Esophagus muscularis mucosa (tissue), 4 donors: ENCODE measurements at regions not wholly inside any gene's neighbourhood (a gene's known extent, or its start where the extent isn't known, plus 50 kb on each side); places are given as distances from the start of the nearest gene placed in this dataset.

ENCODE experiments used
- EP300 ChIP-seq: sonication (generic); formaldehyde crosslinking; IDR thresholded peaks from one replicate; pipeline ENCODE4 v1.6.1; 2017; ENCODE audit warnings: antibody characterized with exemption
- POLR2A ChIP-seq: fragments of 450-650 bp; IDR thresholded peaks from one replicate; pipeline ENCODE4 v1.6.1; 2017; ENCODE audit warnings: antibody characterized with exemption, moderate library complexity, mild to moderate bottlenecking, low read depth
- POLR2AphosphoS5 ChIP-seq, 2 donors: sonication (generic); formaldehyde crosslinking; IDR thresholded peaks; one replicate each; pipeline ENCODE4 v1.6.1; 2017; ENCODE audit warnings: antibody characterized with exemption in 2 of 2
- TF ChIP-seq, protein P1 (sequence below), 3 experiments: fragments of 200-600 bp in 2 of 3; fragments of 450-650 bp in 1 of 3; sonication (generic) in 2 of 3; IDR thresholded peaks; one replicate each; pipeline ENCODE4 v1.5.1; 2017 to 2019; ENCODE audit warnings: antibody characterized with exemption in 3 of 3, mild to moderate bottlenecking in 2 of 3, moderate library complexity in 1 of 3

DNA sequence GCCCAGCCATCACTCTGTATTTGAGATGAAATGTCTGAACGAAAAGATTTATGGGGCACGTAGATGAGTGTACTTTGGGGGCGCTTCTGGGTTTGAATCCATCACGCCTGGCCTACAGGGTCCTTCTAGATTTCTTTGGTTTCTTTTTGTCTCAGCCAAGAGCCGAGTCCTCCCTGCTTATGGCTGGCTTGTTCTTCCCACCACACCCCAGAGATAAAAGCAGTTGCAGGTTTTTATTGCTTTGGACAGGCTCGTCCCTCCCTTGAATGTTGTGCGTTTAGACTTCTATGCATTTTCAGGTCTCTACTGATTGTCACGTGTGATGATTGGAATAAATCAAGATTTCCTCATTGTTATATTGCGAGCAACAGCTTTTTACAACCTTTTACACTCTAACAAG is 104.8 kb upstream of the CHRNA7 start:
- TF ChIP-seq POLR2A (no peak), EP300 (no peak), POLR2AphosphoS5 (IDR thresholded peaks at IDR 0.05) (no peak)
- TF ChIP-seq, protein P1, sequence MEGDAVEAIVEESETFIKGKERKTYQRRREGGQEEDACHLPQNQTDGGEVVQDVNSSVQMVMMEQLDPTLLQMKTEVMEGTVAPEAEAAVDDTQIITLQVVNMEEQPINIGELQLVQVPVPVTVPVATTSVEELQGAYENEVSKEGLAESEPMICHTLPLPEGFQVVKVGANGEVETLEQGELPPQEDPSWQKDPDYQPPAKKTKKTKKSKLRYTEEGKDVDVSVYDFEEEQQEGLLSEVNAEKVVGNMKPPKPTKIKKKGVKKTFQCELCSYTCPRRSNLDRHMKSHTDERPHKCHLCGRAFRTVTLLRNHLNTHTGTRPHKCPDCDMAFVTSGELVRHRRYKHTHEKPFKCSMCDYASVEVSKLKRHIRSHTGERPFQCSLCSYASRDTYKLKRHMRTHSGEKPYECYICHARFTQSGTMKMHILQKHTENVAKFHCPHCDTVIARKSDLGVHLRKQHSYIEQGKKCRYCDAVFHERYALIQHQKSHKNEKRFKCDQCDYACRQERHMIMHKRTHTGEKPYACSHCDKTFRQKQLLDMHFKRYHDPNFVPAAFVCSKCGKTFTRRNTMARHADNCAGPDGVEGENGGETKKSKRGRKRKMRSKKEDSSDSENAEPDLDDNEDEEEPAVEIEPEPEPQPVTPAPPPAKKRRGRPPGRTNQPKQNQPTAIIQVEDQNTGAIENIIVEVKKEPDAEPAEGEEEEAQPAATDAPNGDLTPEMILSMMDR (IDR thresholded peaks at IDR 0.05), result no peak
